Kidney (tissue), 13 donors: ENCODE measurements at regions not wholly inside any gene's neighbourhood (a gene's known extent, or its start where the extent isn't known, plus 50 kb on each side); places are given as distances from the start of the nearest gene placed in this dataset.
A peak's percentile ranks its signal among the peaks of the same experiment; 100 is the strongest.

Experiments used
- DNase-seq, 5 donors: peaks; one replicate each; pipeline ENCODE4 v3.0.0-alpha.2; 2013 to 2020
- FAIRE-seq: peaks from 2 replicates; lab custom pipeline; 2012; peaks lifted over from hg19 to GRCh38; lab: Jason Lieb, UNC
- H3K27ac ChIP-seq, 2 donors: one replicate each; pipeline ENCODE4 v1.7.0; 2013; ENCODE audit warnings: low read depth in 2 of 2, low read length in 2 of 2, inconsistent platforms in 1 of 2
- H3K27me3 ChIP-seq: one replicate; pipeline ENCODE4 v1.7.1; 2013; ENCODE audit warnings: low read length, inconsistent platforms; ENCODE audit not compliant: control insufficient read depth, insufficient read depth
- H3K36me3 ChIP-seq, 3 donors: one replicate each; pipeline versions ENCODE4 v1.7.0 to v1.7.1; 2013; ENCODE audit warnings: low read length in 3 of 3, control low read depth in 1 of 3, inconsistent platforms in 1 of 3; ENCODE audit not compliant: insufficient read depth in 3 of 3, control insufficient read depth in 2 of 3
- H3K4me1 ChIP-seq, 3 donors: one replicate each; pipeline versions ENCODE4 v1.7.0 to v1.7.1; 2013; ENCODE audit warnings: low read length in 3 of 3, inconsistent platforms in 1 of 3, low read depth in 1 of 3; ENCODE audit not compliant: control insufficient read depth in 2 of 3, insufficient read depth in 2 of 3
- H3K4me3 ChIP-seq, 3 donors: one replicate each; pipeline versions ENCODE4 v1.7.0 to v1.8.1; 2013; ENCODE audit warnings: low read length in 3 of 3, control low read depth in 1 of 3, inconsistent platforms in 1 of 3
- H3K9ac ChIP-seq, 3 donors: one replicate each; pipeline versions ENCODE4 v1.7.0 to v1.7.1; 2013; ENCODE audit warnings: low read length in 3 of 3, control low read depth in 1 of 3, inconsistent platforms in 1 of 3
- H3K9me3 ChIP-seq, 3 donors: one replicate each; pipeline versions ENCODE4 v1.7.0 to v1.7.1; 2013; ENCODE audit warnings: low read length in 3 of 3, control low read depth in 1 of 3, inconsistent platforms in 1 of 3; ENCODE audit not compliant: control insufficient read depth in 2 of 3, insufficient read depth in 1 of 3
- intact Hi-C: fragments of 100-400 bp; cut with DNase I; formaldehyde crosslinking; loops from one replicate; pipeline ENCODE4 v1.11.1; 2022
- TF ChIP-seq, protein P1 (sequence below): IDR thresholded peaks from 3 replicates; pipeline ENCODE4 v1.5.1; 2012; ENCODE audit warnings: mild to moderate bottlenecking, moderate library complexity, borderline replicate concordance; ENCODE audit not compliant: insufficient read depth; ENCODE audit errors: extremely low read depth
- donor health status: control.
- donor health status: control.
- donor health status: control.
- donor health status: control.
- donor health status: control.
- donor health status: DM: yes; HTN: yes; CAD: no.
- donor health status: Normal renal cell carcinoma (clear cell type).

DNA sequence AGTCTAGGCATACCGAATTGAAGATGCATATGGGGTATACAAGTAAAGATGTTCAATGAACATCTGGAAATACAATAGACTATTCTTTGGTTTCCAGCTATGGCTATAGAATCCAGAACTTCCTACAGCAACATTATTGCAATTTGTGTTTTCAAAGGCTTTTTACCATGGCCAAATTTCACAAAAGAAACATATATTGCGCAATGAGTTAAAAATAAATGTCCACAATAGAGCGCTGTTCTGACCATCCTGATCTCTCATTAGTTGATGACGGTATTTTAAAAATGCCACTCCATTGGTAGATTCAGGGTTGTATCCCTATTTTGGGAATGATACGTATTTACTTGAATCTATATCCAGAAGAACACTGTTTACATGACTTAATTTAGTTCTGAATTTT, 139.2 kb downstream of the LINC00632 start:
- H3K36me3 ChIP-seq: no peaks in the 10 kb centered on the region
- no peaks in the 10 kb centered on the region for H3K4me1 ChIP-seq
- DNase-seq (no peak), FAIRE-seq (no peak)
- H3K9me3 ChIP-seq: no peaks in the 10 kb centered on the region
- H3K9ac ChIP-seq: no peak overlapping the region
- TF ChIP-seq, protein P1, sequence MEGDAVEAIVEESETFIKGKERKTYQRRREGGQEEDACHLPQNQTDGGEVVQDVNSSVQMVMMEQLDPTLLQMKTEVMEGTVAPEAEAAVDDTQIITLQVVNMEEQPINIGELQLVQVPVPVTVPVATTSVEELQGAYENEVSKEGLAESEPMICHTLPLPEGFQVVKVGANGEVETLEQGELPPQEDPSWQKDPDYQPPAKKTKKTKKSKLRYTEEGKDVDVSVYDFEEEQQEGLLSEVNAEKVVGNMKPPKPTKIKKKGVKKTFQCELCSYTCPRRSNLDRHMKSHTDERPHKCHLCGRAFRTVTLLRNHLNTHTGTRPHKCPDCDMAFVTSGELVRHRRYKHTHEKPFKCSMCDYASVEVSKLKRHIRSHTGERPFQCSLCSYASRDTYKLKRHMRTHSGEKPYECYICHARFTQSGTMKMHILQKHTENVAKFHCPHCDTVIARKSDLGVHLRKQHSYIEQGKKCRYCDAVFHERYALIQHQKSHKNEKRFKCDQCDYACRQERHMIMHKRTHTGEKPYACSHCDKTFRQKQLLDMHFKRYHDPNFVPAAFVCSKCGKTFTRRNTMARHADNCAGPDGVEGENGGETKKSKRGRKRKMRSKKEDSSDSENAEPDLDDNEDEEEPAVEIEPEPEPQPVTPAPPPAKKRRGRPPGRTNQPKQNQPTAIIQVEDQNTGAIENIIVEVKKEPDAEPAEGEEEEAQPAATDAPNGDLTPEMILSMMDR: no peak
- H3K4me3 ChIP-seq: no peak overlapping the region
- intact Hi-C loops: no loop called here
- H3K27ac ChIP-seq: no peak overlapping the region
- H3K27me3 ChIP-seq: no peaks in the 10 kb centered on the region

DNA sequence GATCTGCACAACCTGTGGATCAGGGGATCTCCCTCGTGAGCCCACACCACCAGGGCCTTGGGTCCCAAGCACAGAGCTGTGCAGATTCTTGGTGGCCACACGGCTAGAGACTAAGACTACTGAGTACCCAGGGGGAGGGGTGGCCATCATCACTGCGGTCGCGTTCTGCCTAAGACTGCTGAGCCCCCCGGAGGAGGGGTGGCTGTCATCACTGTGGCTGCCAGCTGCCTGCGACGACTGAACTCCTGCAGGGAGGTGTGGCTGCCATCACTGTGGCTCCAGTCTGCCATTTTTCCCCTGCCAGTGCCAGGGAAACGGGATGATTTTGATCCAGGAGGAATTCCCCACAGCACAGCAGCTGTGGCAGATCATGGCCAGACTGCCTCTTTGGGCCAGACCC, 141.7 kb upstream of the SPANXB1 start:
- Histone ChIP-seq H3K4me1 (no peaks in the 10 kb centered on the region), H3K36me3 (no peaks in the 10 kb centered on the region), H3K9me3 (no peaks in the 10 kb centered on the region), H3K4me3 (no peak overlapping the region), H3K27me3 (no peaks in the 10 kb centered on the region), H3K9ac (no peak overlapping the region), H3K27ac (no peak overlapping the region)
- intact Hi-C loops: no loop called here
- TF ChIP-seq, protein P1: no peak
- peak in 1 of 5 donors; percentile 65 for DNase-seq
- no peak for FAIRE-seq

DNA sequence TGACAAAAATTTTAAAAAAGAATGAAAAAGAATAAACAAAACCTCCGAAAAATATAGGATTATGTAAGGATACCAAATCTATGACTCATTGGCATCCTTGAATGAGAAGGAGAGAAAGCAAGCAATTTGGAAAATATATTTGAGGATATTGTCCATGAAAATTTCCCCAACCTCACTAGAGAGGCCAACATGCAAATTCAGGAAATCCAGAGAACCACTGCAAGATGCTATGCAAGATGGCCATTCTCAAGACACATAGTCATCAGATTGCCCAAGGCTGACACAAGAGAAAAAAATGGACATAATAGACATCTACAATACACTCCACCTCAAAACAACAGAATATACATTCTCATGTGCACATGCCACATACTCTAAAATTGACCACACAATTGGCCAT, 135.9 kb upstream of the SPANXB1 start:
- Histone ChIP-seq H3K36me3 (no peaks in the 10 kb centered on the region), H3K9ac (no peak overlapping the region), H3K9me3 (no peaks in the 10 kb centered on the region), H3K4me1 (no peaks in the 10 kb centered on the region), H3K27me3 (no peaks in the 10 kb centered on the region), H3K4me3 (no peak overlapping the region), H3K27ac (no peak overlapping the region)
- intact Hi-C loops: no loop called here
- no peak for DNase-seq
- TF ChIP-seq, protein P1: no peak
- no peak for FAIRE-seq

DNA sequence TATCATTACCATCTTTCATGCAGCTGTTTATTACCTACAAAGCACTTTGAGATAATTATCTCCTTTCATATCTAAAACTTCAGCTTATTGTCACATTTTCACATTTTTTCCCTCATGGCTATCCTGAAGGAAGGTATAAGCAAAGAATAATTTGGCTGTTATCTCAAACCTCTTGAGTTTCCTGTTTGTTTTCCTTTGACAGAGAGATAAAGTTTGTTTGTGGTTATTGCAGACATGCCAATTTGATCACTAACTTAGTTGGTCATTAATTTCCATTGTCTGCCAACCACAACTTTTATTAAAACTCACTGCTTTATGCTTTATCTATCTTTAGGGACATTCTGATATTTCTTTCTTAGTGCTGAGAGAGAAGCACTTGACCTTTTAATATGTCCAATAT, 89.8 kb upstream of the SPANXB1 start:
- Histone ChIP-seq H3K27me3 (peaks cover 2% of the 10 kb centered on the region), H3K9ac (no peak overlapping the region), H3K4me3 (no peak overlapping the region), H3K9me3 (no peaks in the 10 kb centered on the region), H3K4me1 (no peaks in the 10 kb centered on the region), H3K36me3 (no peaks in the 10 kb centered on the region), H3K27ac (no peak overlapping the region)
- FAIRE-seq: no peak
- TF ChIP-seq, protein P1: no peak
- intact Hi-C loops: no loop called here
- DNase-seq: no peak
